ENCODE measurements at regions not wholly inside any gene's neighbourhood (a gene's known extent, or its start where the extent isn't known, plus 50 kb on each side); places are given as distances from the start of the nearest gene placed in this dataset.

- H3K4me3 ChIP-seq (ENCODE audit: low read depth, low read length): no peak overlapping the region
- no peak overlapping the region for H3K27ac ChIP-seq (ENCODE audit: low read depth, low read length)
- H3K36me3 ChIP-seq (ENCODE audit: control insufficient read depth, insufficient read depth, low read length): no peaks in the 10 kb centered on the region
- H3K9ac ChIP-seq (ENCODE audit: low read length): no peak overlapping the region
- no peaks in the 10 kb centered on the region for H3K27me3 ChIP-seq (ENCODE audit: control insufficient read depth, insufficient read depth, low read length)
- no peaks in the 10 kb centered on the region for H3K9me3 ChIP-seq (ENCODE audit: control insufficient read depth, insufficient read depth, low read depth, low read length)
- no peaks in the 10 kb centered on the region for H3K4me1 ChIP-seq (ENCODE audit: control insufficient read depth, insufficient read depth, low read length)
Measured at GRCh38 chr5:101935086-101935485, 361.0 kb downstream of the SLCO4C1 start.

- Histone ChIP-seq H3K4me3 (ENCODE audit: low read depth, low read length) (no peak overlapping the region), H3K4me1 (ENCODE audit: control insufficient read depth, insufficient read depth, low read length) (no peaks in the 10 kb centered on the region), H3K9me3 (ENCODE audit: control insufficient read depth, insufficient read depth, low read depth, low read length) (no peaks in the 10 kb centered on the region), H3K36me3 (ENCODE audit: control insufficient read depth, insufficient read depth, low read length) (no peaks in the 10 kb centered on the region), H3K27ac (ENCODE audit: low read depth, low read length) (no peak overlapping the region), H3K9ac (ENCODE audit: low read length) (no peak overlapping the region), H3K27me3 (ENCODE audit: control insufficient read depth, insufficient read depth, low read length) (no peaks in the 10 kb centered on the region)
Measured at GRCh38 chr5:101932599-101932998, 363.5 kb downstream of the SLCO4C1 start.

GRCh38 chr5:101929628-101930027 lies 366.5 kb downstream of the SLCO4C1 start:
- H3K4me1 ChIP-seq (ENCODE audit: control insufficient read depth, insufficient read depth, low read length): no peaks in the 10 kb centered on the region
- H3K36me3 ChIP-seq (ENCODE audit: control insufficient read depth, insufficient read depth, low read length): no peaks in the 10 kb centered on the region
- no peak overlapping the region for H3K27ac ChIP-seq (ENCODE audit: low read depth, low read length)
- no peak overlapping the region for H3K9ac ChIP-seq (ENCODE audit: low read length)
- no peak overlapping the region for H3K4me3 ChIP-seq (ENCODE audit: low read depth, low read length)
- H3K27me3 ChIP-seq (ENCODE audit: control insufficient read depth, insufficient read depth, low read length): no peaks in the 10 kb centered on the region
- H3K9me3 ChIP-seq (ENCODE audit: control insufficient read depth, insufficient read depth, low read depth, low read length): no peaks in the 10 kb centered on the region

- H3K36me3 ChIP-seq (ENCODE audit: control insufficient read depth, insufficient read depth, low read length): no peaks in the 10 kb centered on the region
- peaks cover 4% of the 10 kb centered on the region for H3K4me1 ChIP-seq (ENCODE audit: control insufficient read depth, insufficient read depth, low read length)
- H3K9me3 ChIP-seq (ENCODE audit: control insufficient read depth, insufficient read depth, low read depth, low read length): no peaks in the 10 kb centered on the region
- no peak overlapping the region for H3K27ac ChIP-seq (ENCODE audit: low read depth, low read length)
- H3K9ac ChIP-seq (ENCODE audit: low read length): no peak overlapping the region
- no peak overlapping the region for H3K4me3 ChIP-seq (ENCODE audit: low read depth, low read length)
- H3K27me3 ChIP-seq (ENCODE audit: control insufficient read depth, insufficient read depth, low read length): no peaks in the 10 kb centered on the region
Measured at GRCh38 chr5:101917166-101917565, 378.9 kb downstream of the SLCO4C1 start.

GRCh38 chr5:101915554-101915953 lies 380.5 kb downstream of the SLCO4C1 start:
- H3K4me1 ChIP-seq (ENCODE audit: control insufficient read depth, insufficient read depth, low read length): peaks cover 4% of the 10 kb centered on the region
- no peaks in the 10 kb centered on the region for H3K36me3 ChIP-seq (ENCODE audit: control insufficient read depth, insufficient read depth, low read length)
- no peaks in the 10 kb centered on the region for H3K27me3 ChIP-seq (ENCODE audit: control insufficient read depth, insufficient read depth, low read length)
- no peak overlapping the region for H3K9ac ChIP-seq (ENCODE audit: low read length)
- H3K9me3 ChIP-seq (ENCODE audit: control insufficient read depth, insufficient read depth, low read depth, low read length): 0 out of 2 replicates have a peak, but pooled peaks cover under 1% of the 10 kb centered on the region
- H3K27ac ChIP-seq (ENCODE audit: low read depth, low read length): no peak overlapping the region
- peak overlapping the region; percentile 19; the same call in 1 of the 2 replicates for H3K4me3 ChIP-seq (ENCODE audit: low read depth, low read length)

GRCh38 chr5:101904736-101905135 lies 391.3 kb downstream of the SLCO4C1 start:
- Histone ChIP-seq H3K27me3 (ENCODE audit: control insufficient read depth, insufficient read depth, low read length) (no peaks in the 10 kb centered on the region), H3K4me1 (ENCODE audit: control insufficient read depth, insufficient read depth, low read length) (no peaks in the 10 kb centered on the region), H3K36me3 (ENCODE audit: control insufficient read depth, insufficient read depth, low read length) (no peaks in the 10 kb centered on the region), H3K9ac (ENCODE audit: low read length) (no peak overlapping the region), H3K27ac (ENCODE audit: low read depth, low read length) (no peak overlapping the region), H3K9me3 (ENCODE audit: control insufficient read depth, insufficient read depth, low read depth, low read length) (no peaks in the 10 kb centered on the region), H3K4me3 (ENCODE audit: low read depth, low read length) (no peak overlapping the region)

- Histone ChIP-seq H3K4me3 (ENCODE audit: low read depth, low read length) (no peak overlapping the region), H3K9me3 (ENCODE audit: control insufficient read depth, insufficient read depth, low read depth, low read length) (no peaks in the 10 kb centered on the region), H3K36me3 (ENCODE audit: control insufficient read depth, insufficient read depth, low read length) (no peaks in the 10 kb centered on the region), H3K9ac (ENCODE audit: low read length) (no peak overlapping the region), H3K27me3 (ENCODE audit: control insufficient read depth, insufficient read depth, low read length) (no peaks in the 10 kb centered on the region), H3K4me1 (ENCODE audit: control insufficient read depth, insufficient read depth, low read length) (peaks cover 5% of the 10 kb centered on the region; the same call in 1 of the 2 replicates), H3K27ac (ENCODE audit: low read depth, low read length) (no peak overlapping the region)
Measured at GRCh38 chr5:101897914-101898313, 398.2 kb downstream of the SLCO4C1 start.

- Histone ChIP-seq H3K36me3 (ENCODE audit: control insufficient read depth, insufficient read depth, low read length) (no peaks in the 10 kb centered on the region), H3K4me3 (ENCODE audit: low read depth, low read length) (no peak overlapping the region)
Measured at GRCh38 chr5:101894985-101895384, 401.1 kb downstream of the SLCO4C1 start.

GRCh38 chr5:101878190-101878589 lies 417.9 kb downstream of the SLCO4C1 start:
- Histone ChIP-seq H3K27ac (ENCODE audit: low read depth, low read length) (no peak overlapping the region), H3K4me1 (ENCODE audit: control insufficient read depth, insufficient read depth, low read length) (no peaks in the 10 kb centered on the region), H3K9ac (ENCODE audit: low read length) (no peak overlapping the region), H3K36me3 (ENCODE audit: control insufficient read depth, insufficient read depth, low read length) (no peaks in the 10 kb centered on the region), H3K27me3 (ENCODE audit: control insufficient read depth, insufficient read depth, low read length) (no peaks in the 10 kb centered on the region), H3K4me3 (ENCODE audit: low read depth, low read length) (no peak overlapping the region), H3K9me3 (ENCODE audit: control insufficient read depth, insufficient read depth, low read depth, low read length) (no peaks in the 10 kb centered on the region)

More at GRCh38 chr5:101894985-101895384, 401.1 kb downstream of the SLCO4C1 start:
- Histone ChIP-seq H3K9me3 (ENCODE audit: control insufficient read depth, insufficient read depth, low read depth, low read length) (no peaks in the 10 kb centered on the region), H3K9ac (ENCODE audit: low read length) (no peak overlapping the region), H3K27ac (ENCODE audit: low read depth, low read length) (no peak overlapping the region), H3K27me3 (ENCODE audit: control insufficient read depth, insufficient read depth, low read length) (no peaks in the 10 kb centered on the region), H3K4me1 (ENCODE audit: control insufficient read depth, insufficient read depth, low read length) (peaks cover 5% of the 10 kb centered on the region; the same call in 1 of the 2 replicates)

- no peak overlapping the region for H3K27ac ChIP-seq (ENCODE audit: low read depth, low read length)
- no peaks in the 10 kb centered on the region for H3K27me3 ChIP-seq (ENCODE audit: control insufficient read depth, insufficient read depth, low read length)
- no peak overlapping the region for H3K9ac ChIP-seq (ENCODE audit: low read length)
- H3K9me3 ChIP-seq (ENCODE audit: control insufficient read depth, insufficient read depth, low read depth, low read length): no peaks in the 10 kb centered on the region
- H3K4me3 ChIP-seq (ENCODE audit: low read depth, low read length): no peak overlapping the region
- no peaks in the 10 kb centered on the region for H3K36me3 ChIP-seq (ENCODE audit: control insufficient read depth, insufficient read depth, low read length)
- no peaks in the 10 kb centered on the region for H3K4me1 ChIP-seq (ENCODE audit: control insufficient read depth, insufficient read depth, low read length)
Measured at GRCh38 chr5:101877451-101877850, 418.6 kb downstream of the SLCO4C1 start.

- H3K36me3 ChIP-seq (ENCODE audit: control insufficient read depth, insufficient read depth, low read length): no peaks in the 10 kb centered on the region
- no peak overlapping the region for H3K4me3 ChIP-seq (ENCODE audit: low read depth, low read length)
- no peaks in the 10 kb centered on the region for H3K9me3 ChIP-seq (ENCODE audit: control insufficient read depth, insufficient read depth, low read depth, low read length)
- H3K27ac ChIP-seq (ENCODE audit: low read depth, low read length): no peak overlapping the region
- no peak overlapping the region for H3K9ac ChIP-seq (ENCODE audit: low read length)
- H3K27me3 ChIP-seq (ENCODE audit: control insufficient read depth, insufficient read depth, low read length): no peaks in the 10 kb centered on the region
- no peaks in the 10 kb centered on the region for H3K4me1 ChIP-seq (ENCODE audit: control insufficient read depth, insufficient read depth, low read length)
Measured at GRCh38 chr5:101866473-101866872, 429.6 kb downstream of the SLCO4C1 start.

GRCh38 chr5:101860563-101860962 lies 435.5 kb downstream of the SLCO4C1 start:
- no peaks in the 10 kb centered on the region for H3K27me3 ChIP-seq (ENCODE audit: control insufficient read depth, insufficient read depth, low read length)
- H3K9me3 ChIP-seq (ENCODE audit: control insufficient read depth, insufficient read depth, low read depth, low read length): no peaks in the 10 kb centered on the region
- H3K36me3 ChIP-seq (ENCODE audit: control insufficient read depth, insufficient read depth, low read length): no peaks in the 10 kb centered on the region
- no peak overlapping the region for H3K4me3 ChIP-seq (ENCODE audit: low read depth, low read length)
- no peaks in the 10 kb centered on the region for H3K4me1 ChIP-seq (ENCODE audit: control insufficient read depth, insufficient read depth, low read length)
- H3K9ac ChIP-seq (ENCODE audit: low read length): no peak overlapping the region
- no peak overlapping the region for H3K27ac ChIP-seq (ENCODE audit: low read depth, low read length)

All from HUES6 (cell line).